ENCODE measurements at regions not wholly inside any gene's neighbourhood (a gene's known extent, or its start where the extent isn't known, plus 50 kb on each side); places are given as distances from the start of the nearest gene placed in this dataset.

GRCh38 chr17:70968302-70968701 lies 799.0 kb downstream of the KCNJ2 start (continued):
- TF ChIP-seq CTCF (conservative IDR thresholded peaks at IDR 0.05; ENCODE audit: low read depth in 2 of 2) (no peak), ETS1 (IDR thresholded peaks at IDR 0.05) (no peak), POLR2AphosphoS5 (IDR thresholded peaks at IDR 0.05; ENCODE audit: low read depth) (no peak), STAT1 (IDR thresholded peaks at IDR 0.05; ENCODE audit: unreplicated experiment) (no peak), ZNF331 (CRISPR knock-in tag; IDR thresholded peaks at IDR 0.05; ENCODE audit: low read depth) (no peak)

DNA sequence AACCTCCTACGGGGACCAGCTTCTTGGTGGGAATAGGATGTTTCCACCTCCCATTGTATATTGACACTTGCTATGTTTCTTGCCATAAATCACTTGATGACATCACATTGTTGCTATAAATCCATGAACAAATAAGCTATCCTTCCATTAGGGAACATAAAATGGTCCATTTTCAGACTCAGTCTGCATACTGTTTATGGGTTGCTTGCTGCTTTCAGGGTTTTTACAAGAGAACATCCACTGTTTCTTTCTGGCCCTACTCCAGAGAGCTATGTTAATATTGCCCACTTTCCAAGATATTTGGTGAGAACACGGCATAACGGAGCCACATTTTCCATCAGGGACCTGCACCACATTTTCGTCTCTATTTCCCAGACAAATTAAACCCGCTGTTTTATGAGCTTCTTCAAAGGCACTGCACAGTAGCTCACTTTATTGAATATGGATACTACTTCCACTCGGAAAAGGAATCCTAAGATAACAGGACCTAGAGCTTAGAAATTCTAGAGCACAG lies 800.2 kb downstream of the KCNJ2 start:
- peaks cover 11% of the 10 kb centered on the region; the same call in 2 of the 3 replicates for H3K9me3 Mint-ChIP-seq
- no peaks in the 10 kb centered on the region for H3K79me2 ChIP-seq (replicated peaks; ENCODE audit: insufficient read depth)
- H3K4me1 Mint-ChIP-seq, result no peaks in the 10 kb centered on the region
- no peaks in the 10 kb centered on the region for H3K36me3 ChIP-seq (ENCODE audit: insufficient read depth)
- H2AFZ ChIP-seq, result no peak overlapping the region
- no peaks in the 10 kb centered on the region for H3K9me2 ChIP-seq (ENCODE audit: insufficient read depth)
- H3K36me3 Mint-ChIP-seq (ENCODE audit: low read depth), result no peaks in the 10 kb centered on the region
- H3K4me3 Mint-ChIP-seq, result no peak overlapping the region
- no peak for ATAC-seq
- TF ChIP-seq ZNF331 (CRISPR knock-in tag; IDR thresholded peaks at IDR 0.05; ENCODE audit: low read depth) (no peak), STAT1 (IDR thresholded peaks at IDR 0.05; ENCODE audit: unreplicated experiment) (no peak), EZH2phosphoT487 (IDR thresholded peaks at IDR 0.05; ENCODE audit: unreplicated experiment) (no peak), EZH2 (IDR thresholded peaks at IDR 0.05; ENCODE audit: low read depth, unreplicated experiment) (no peak), POLR2AphosphoS5 (IDR thresholded peaks at IDR 0.05; ENCODE audit: low read depth) (no peak), ETS1 (IDR thresholded peaks at IDR 0.05) (no peak)
- no peaks in the 10 kb centered on the region for H3K4me1 ChIP-seq (ENCODE audit: insufficient read depth)
- H3K27ac Mint-ChIP-seq, result no peak overlapping the region
- H3K4me2 ChIP-seq, result no peak overlapping the region
- no peaks in the 10 kb centered on the region for H3K27me3 Mint-ChIP-seq (ENCODE audit: insufficient read depth, low read depth, poor library complexity)
- no peak overlapping the region for H3K4me3 ChIP-seq
- no peaks in the 10 kb centered on the region for H4K20me1 ChIP-seq (replicated peaks; ENCODE audit: insufficient read depth)
- H3F3A ChIP-seq (replicated peaks; ENCODE audit: low read depth), result no peaks in the 10 kb centered on the region
- no peak for DNase-seq (ENCODE audit: low spot score)
- H3K27ac ChIP-seq (ENCODE audit: low read depth), result no peak overlapping the region
- H3K27me3 ChIP-seq (ENCODE audit: insufficient read depth), result no peaks in the 10 kb centered on the region

DNA sequence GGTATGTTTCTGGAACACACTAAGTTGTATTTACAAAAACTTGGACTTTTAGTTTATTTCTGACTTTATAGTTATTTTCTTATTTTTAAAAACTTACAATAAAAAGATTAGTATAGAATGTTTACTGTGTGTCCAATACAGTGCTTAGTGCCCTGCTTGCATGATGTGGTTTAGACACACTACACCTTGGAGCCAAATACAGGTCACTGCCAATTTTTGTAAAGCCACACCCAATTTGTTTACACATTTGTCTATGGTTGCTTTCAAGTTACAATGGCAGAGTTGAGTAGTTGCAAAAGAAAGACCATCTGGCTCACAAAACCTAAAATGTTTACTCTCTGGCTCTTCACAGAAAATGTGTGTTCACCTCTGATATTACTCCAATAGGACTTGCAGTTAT lies 807.1 kb downstream of the KCNJ2 start:
- H3K4me3 Mint-ChIP-seq, result no peak overlapping the region
- no peaks in the 10 kb centered on the region; the same call in 2 of the 3 replicates for H3K4me1 Mint-ChIP-seq
- no peaks in the 10 kb centered on the region for H3K4me1 ChIP-seq (ENCODE audit: insufficient read depth)
- no peak overlapping the region for H3K27ac ChIP-seq (ENCODE audit: low read depth)
- no peaks in the 10 kb centered on the region for H3K27me3 Mint-ChIP-seq (ENCODE audit: insufficient read depth, low read depth, poor library complexity)
- H3K4me2 ChIP-seq, result no peak overlapping the region
- no peaks in the 10 kb centered on the region for H3K36me3 ChIP-seq (ENCODE audit: insufficient read depth)
- H3F3A ChIP-seq (replicated peaks; ENCODE audit: low read depth), result no peaks in the 10 kb centered on the region
- H2AFZ ChIP-seq, result no peak overlapping the region
- peaks cover 11% of the 10 kb centered on the region for H3K9me3 Mint-ChIP-seq
- 0 out of 2 replicates have a peak, but pooled peaks cover 4% of the 10 kb centered on the region for H3K9me2 ChIP-seq (ENCODE audit: insufficient read depth)
- H3K79me2 ChIP-seq (replicated peaks; ENCODE audit: insufficient read depth), result no peaks in the 10 kb centered on the region
- DNase-seq (ENCODE audit: low spot score) (no peak), ATAC-seq (no peak)
- H3K27me3 ChIP-seq (ENCODE audit: insufficient read depth), result no peaks in the 10 kb centered on the region
- H3K4me3 ChIP-seq, result no peak overlapping the region
- H3K27ac Mint-ChIP-seq, result no peak overlapping the region
- H3K36me3 Mint-ChIP-seq (ENCODE audit: low read depth), result peaks cover 11% of the 10 kb centered on the region
- H4K20me1 ChIP-seq (replicated peaks; ENCODE audit: insufficient read depth), result no peaks in the 10 kb centered on the region
- TF ChIP-seq ETS1 (IDR thresholded peaks at IDR 0.05), result no peak
- no peak for TF ChIP-seq ZNF114 (CRISPR knock-in tag; IDR thresholded peaks at IDR 0.05)
- no peak for TF ChIP-seq CREB1 (CRISPR knock-in tag; IDR thresholded peaks at IDR 0.05; ENCODE audit: low read depth)
- TF ChIP-seq, protein P1, sequence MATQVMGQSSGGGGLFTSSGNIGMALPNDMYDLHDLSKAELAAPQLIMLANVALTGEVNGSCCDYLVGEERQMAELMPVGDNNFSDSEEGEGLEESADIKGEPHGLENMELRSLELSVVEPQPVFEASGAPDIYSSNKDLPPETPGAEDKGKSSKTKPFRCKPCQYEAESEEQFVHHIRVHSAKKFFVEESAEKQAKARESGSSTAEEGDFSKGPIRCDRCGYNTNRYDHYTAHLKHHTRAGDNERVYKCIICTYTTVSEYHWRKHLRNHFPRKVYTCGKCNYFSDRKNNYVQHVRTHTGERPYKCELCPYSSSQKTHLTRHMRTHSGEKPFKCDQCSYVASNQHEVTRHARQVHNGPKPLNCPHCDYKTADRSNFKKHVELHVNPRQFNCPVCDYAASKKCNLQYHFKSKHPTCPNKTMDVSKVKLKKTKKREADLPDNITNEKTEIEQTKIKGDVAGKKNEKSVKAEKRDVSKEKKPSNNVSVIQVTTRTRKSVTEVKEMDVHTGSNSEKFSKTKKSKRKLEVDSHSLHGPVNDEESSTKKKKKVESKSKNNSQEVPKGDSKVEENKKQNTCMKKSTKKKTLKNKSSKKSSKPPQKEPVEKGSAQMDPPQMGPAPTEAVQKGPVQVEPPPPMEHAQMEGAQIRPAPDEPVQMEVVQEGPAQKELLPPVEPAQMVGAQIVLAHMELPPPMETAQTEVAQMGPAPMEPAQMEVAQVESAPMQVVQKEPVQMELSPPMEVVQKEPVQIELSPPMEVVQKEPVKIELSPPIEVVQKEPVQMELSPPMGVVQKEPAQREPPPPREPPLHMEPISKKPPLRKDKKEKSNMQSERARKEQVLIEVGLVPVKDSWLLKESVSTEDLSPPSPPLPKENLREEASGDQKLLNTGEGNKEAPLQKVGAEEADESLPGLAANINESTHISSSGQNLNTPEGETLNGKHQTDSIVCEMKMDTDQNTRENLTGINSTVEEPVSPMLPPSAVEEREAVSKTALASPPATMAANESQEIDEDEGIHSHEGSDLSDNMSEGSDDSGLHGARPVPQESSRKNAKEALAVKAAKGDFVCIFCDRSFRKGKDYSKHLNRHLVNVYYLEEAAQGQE (IDR thresholded peaks at IDR 0.05; ENCODE audit: unreplicated experiment), result no peak

Measured in GM23338 (cell line).